ELR (cell line): ENCODE measurements at regions not wholly inside any gene's neighbourhood (a gene's known extent, or its start where the extent isn't known, plus 50 kb on each side); places are given as distances from the start of the nearest gene placed in this dataset.
"Not testable (repeated sequence)": the region's sequence is repeated elsewhere in the genome, so short reads cannot be mapped to it uniquely, and the experiment has no call there.

ENCODE experiments used
- DNase-seq: peaks from one replicate; pipeline ENCODE4 v3.0.0-alpha.2; 2015; ENCODE audit warnings: low read depth

GRCh38 chr2:234725528-234726264 is 226.1 kb upstream of the SH3BP4 start:
- DNase-seq = peak; percentile 65

- DNase-seq = no peak
Measured at GRCh38 chr2:234724850-234725249, 227.0 kb upstream of the SH3BP4 start.

- no peak for DNase-seq
Measured at GRCh38 chr2:234723400-234723799, 226.5 kb upstream of the ARL4C start.

- DNase-seq = peak; percentile 13
Measured at GRCh38 chr2:234722176-234722575, 225.3 kb upstream of the ARL4C start.

GRCh38 chr2:234719116-234719716 is 222.3 kb upstream of the ARL4C start:
- DNase-seq = no peak

- DNase-seq = no peak
Measured at GRCh38 chr2:234716271-234716670, 219.4 kb upstream of the ARL4C start.

- DNase-seq = no peak
Measured at GRCh38 chr2:234715671-234716250, 218.9 kb upstream of the ARL4C start.

- no peak for DNase-seq
Measured at GRCh38 chr2:234714711-234715110, 217.8 kb upstream of the ARL4C start.

- DNase-seq = no peak
Measured at GRCh38 chr2:234712421-234712935, 215.6 kb upstream of the ARL4C start.

- DNase-seq = no peak
Measured at GRCh38 chr2:234711308-234711707, 214.4 kb upstream of the ARL4C start.

- no peak for DNase-seq
Measured at GRCh38 chr2:234710587-234710986, 213.7 kb upstream of the ARL4C start.

GRCh38 chr2:234710066-234710465 is 213.2 kb upstream of the ARL4C start:
- no peak for DNase-seq

GRCh38 chr2:234708717-234709116 is 211.8 kb upstream of the ARL4C start:
- DNase-seq = no peak

GRCh38 chr2:234708091-234708683 is 211.3 kb upstream of the ARL4C start:
- no peak for DNase-seq

- DNase-seq = no peak
Measured at GRCh38 chr2:234706086-234706485, 209.2 kb upstream of the ARL4C start.

- DNase-seq = peak; percentile 73
Measured at GRCh38 chr2:234705108-234705507, 208.2 kb upstream of the ARL4C start.

- DNase-seq = no peak
Measured at GRCh38 chr2:234703258-234703657, 206.4 kb upstream of the ARL4C start.

GRCh38 chr2:234702731-234703225 is 205.9 kb upstream of the ARL4C start:
- DNase-seq = peak; percentile 14

GRCh38 chr2:234701841-234702240 is 205.0 kb upstream of the ARL4C start:
- DNase-seq = no peak

- DNase-seq = no peak
Measured at GRCh38 chr2:234701421-234701820, 204.5 kb upstream of the ARL4C start.

GRCh38 chr2:234699456-234699855 is 202.6 kb upstream of the ARL4C start:
- no peak for DNase-seq

- not testable (repeated sequence) for DNase-seq
Measured at GRCh38 chr2:234697300-234697876, 200.5 kb upstream of the ARL4C start.
